ENCODE measurements at regions not wholly inside any gene's neighbourhood (a gene's known extent, or its start where the extent isn't known, plus 50 kb on each side); places are given as distances from the start of the nearest gene placed in this dataset.

DNA sequence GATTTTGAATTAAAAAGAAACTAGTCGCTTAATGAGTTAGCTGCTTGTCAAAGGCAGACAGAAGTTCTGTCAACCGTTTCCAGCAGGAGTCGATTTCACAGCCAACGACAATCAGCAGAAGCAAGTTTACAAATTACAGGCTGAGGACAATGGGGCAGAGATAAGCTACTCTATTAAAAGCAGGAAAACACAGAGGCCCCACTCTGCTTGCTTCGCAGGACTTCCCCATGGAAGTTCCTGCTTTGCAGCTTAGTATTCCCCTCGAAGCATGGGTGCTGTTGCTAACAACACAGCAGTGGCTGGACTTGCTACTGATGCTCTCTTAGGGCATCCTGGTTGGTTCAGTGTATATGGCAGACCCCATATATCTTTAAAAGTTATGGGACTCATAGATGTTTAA, 50.8 kb upstream of the KLF6 start:
- H3K9ac ChIP-seq (replicated peaks; ENCODE audit: extremely low read depth, insufficient read depth, low read length): no peak overlapping the region
- TF ChIP-seq, protein P1, sequence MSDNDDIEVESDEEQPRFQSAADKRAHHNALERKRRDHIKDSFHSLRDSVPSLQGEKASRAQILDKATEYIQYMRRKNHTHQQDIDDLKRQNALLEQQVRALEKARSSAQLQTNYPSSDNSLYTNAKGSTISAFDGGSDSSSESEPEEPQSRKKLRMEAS (IDR thresholded peaks at IDR 0.05; ENCODE audit: insufficient read depth, insufficient read length): no peak
- ChIA-PET CTCF (interaction anchor here (1.0 to 1.3 kb wide), 3 partner anchors 9 to 19 kb away, joined by 3 to 4 read pairs (median 3); no protein-coding TSS in a partner anchor), POLR2A (interaction anchor here (0.9 kb wide), 1 partner anchor 51 kb away, joined by 4 read pairs; the partner anchor contains the start of gene KLF6)
- H3K36me3 ChIP-seq (ENCODE audit: control insufficient read depth in 2 of 2, extremely low read depth in 1 of 2, insufficient read depth in 2 of 2, low read length in 2 of 2): no peaks in the 10 kb centered on the region
- no peak overlapping the region for H3K4me3 ChIP-seq (replicated peaks in 1 of 3; ENCODE audit: insufficient read depth in 1 of 3, low read depth in 1 of 3, low read length in 3 of 3)
- no peaks in the 10 kb centered on the region for H3K9me3 ChIP-seq (replicated peaks; ENCODE audit: control insufficient read depth, insufficient read depth, low read length)
- no peaks in the 10 kb centered on the region for H3K79me2 ChIP-seq (ENCODE audit: control insufficient read depth, insufficient read depth, low read length)
- peaks cover 8% of the 10 kb centered on the region for H3K4me1 ChIP-seq (ENCODE audit: control insufficient read depth, extremely low read depth, insufficient read depth, low read length)
- BruUV-seq (replicated peaks): no TSS peak
- H3K27ac ChIP-seq (ENCODE audit: insufficient read depth, low read depth, low read length): peak overlapping the region; percentile 20
- H4K20me1 ChIP-seq (replicated peaks; ENCODE audit: control insufficient read depth, extremely low read depth, insufficient read depth, low read length): no peaks in the 10 kb centered on the region
- peak overlapping the region; percentile 93 for H2AFZ ChIP-seq (ENCODE audit: low read depth, low read length)
- DNase-seq (ENCODE audit: low read depth, low spot score): peak; percentile 81
- intact Hi-C loops (cut with micrococcal nuclease) (no loop called here), dilution Hi-C loops (cut with MboI; ENCODE audit: extremely low pct_ligation_motif_present, low sequenced_read_pairs) (no loop called here)
- no peaks in the 10 kb centered on the region for H3K9me1 ChIP-seq (replicated peaks; ENCODE audit: control insufficient read depth, extremely low read depth, insufficient read depth, low read length)
- no peaks in the 10 kb centered on the region for H3K27me3 ChIP-seq (ENCODE audit: control insufficient read depth in 2 of 2, insufficient read depth in 2 of 2, low read length in 2 of 2)
- H3K4me2 ChIP-seq (ENCODE audit: insufficient read depth, low read length): peak overlapping the region; percentile 20
- FAIRE-seq: peak; percentile 89

DNA sequence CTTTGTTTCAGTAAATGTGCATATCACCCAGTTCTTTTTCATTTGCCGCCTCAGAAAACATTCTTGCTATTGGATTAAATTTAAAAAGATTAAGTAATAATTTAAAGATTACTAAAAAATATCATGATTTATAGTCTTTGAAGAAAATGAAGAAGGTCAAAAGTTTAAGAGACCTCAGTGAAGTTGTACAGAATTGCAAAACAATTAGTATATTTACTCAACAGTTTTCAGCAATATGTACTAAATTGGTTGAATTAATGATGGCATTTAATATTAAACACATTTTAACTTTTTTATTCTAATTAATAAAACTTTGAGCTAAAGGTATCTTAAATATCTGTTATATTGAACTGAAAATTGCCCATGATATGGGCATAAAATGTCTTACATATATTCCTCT, 49.9 kb upstream of the KLF6 start:
- Histone ChIP-seq H4K20me1 (replicated peaks; ENCODE audit: control insufficient read depth, extremely low read depth, insufficient read depth, low read length) (no peaks in the 10 kb centered on the region), H3K4me2 (ENCODE audit: insufficient read depth, low read length) (no peak overlapping the region), H3K9me3 (replicated peaks; ENCODE audit: control insufficient read depth, insufficient read depth, low read length) (no peaks in the 10 kb centered on the region), H3K36me3 (ENCODE audit: control insufficient read depth in 2 of 2, extremely low read depth in 1 of 2, insufficient read depth in 2 of 2, low read length in 2 of 2) (no peaks in the 10 kb centered on the region), H2AFZ (ENCODE audit: low read depth, low read length) (no peak overlapping the region), H3K9ac (replicated peaks; ENCODE audit: extremely low read depth, insufficient read depth, low read length) (no peak overlapping the region), H3K9me1 (replicated peaks; ENCODE audit: control insufficient read depth, extremely low read depth, insufficient read depth, low read length) (no peaks in the 10 kb centered on the region), H3K4me1 (ENCODE audit: control insufficient read depth, extremely low read depth, insufficient read depth, low read length) (peaks cover 8% of the 10 kb centered on the region), H3K27me3 (ENCODE audit: control insufficient read depth in 2 of 2, insufficient read depth in 2 of 2, low read length in 2 of 2) (no peaks in the 10 kb centered on the region), H3K79me2 (ENCODE audit: control insufficient read depth, insufficient read depth, low read length) (no peaks in the 10 kb centered on the region), H3K4me3 (replicated peaks in 1 of 3; ENCODE audit: insufficient read depth in 1 of 3, low read depth in 1 of 3, low read length in 3 of 3) (no peak overlapping the region), H3K27ac (ENCODE audit: insufficient read depth, low read depth, low read length) (no peak overlapping the region)
- FAIRE-seq (no peak), DNase-seq (ENCODE audit: low read depth, low spot score) (no peak)
- dilution Hi-C loops (cut with MboI; ENCODE audit: extremely low pct_ligation_motif_present, low sequenced_read_pairs): no loop called here
- ChIA-PET CTCF (interaction anchor here (1.2 kb wide), 1 partner anchor 18 kb away, joined by 3 read pairs; no protein-coding TSS in a partner anchor), POLR2A (interaction anchor here (0.9 kb wide), 1 partner anchor 50 kb away, joined by 4 read pairs; the partner anchor contains the start of gene KLF6)
- TF ChIP-seq, protein P1 (IDR thresholded peaks at IDR 0.05; ENCODE audit: insufficient read depth, insufficient read length): no peak
- TF ChIP-seq MYC (IDR thresholded peaks at IDR 0.05; ENCODE audit: low read depth, low read length) (no peak), EZH2 (IDR thresholded peaks at IDR 0.05; ENCODE audit: borderline replicate concordance, low read depth, low read length, severe bottlenecking) (no peak), JUN (IDR thresholded peaks at IDR 0.05; ENCODE audit: borderline replicate concordance, insufficient read depth, insufficient read length, low read depth) (no peak), GATA2 (IDR thresholded peaks at IDR 0.05; ENCODE audit: insufficient read depth, insufficient read length, low read depth, low read length) (no peak), POLR2AphosphoS5 (IDR thresholded peaks at IDR 0.05; ENCODE audit: insufficient read depth, low read depth, low read length) (no peak), FOS (IDR thresholded peaks at IDR 0.05; ENCODE audit: borderline replicate concordance, insufficient read depth, low read length) (no peak), POLR2A (IDR thresholded peaks at IDR 0.05; ENCODE audit: low read depth, low read length) (no peak)
- TF ChIP-seq, protein P2, sequence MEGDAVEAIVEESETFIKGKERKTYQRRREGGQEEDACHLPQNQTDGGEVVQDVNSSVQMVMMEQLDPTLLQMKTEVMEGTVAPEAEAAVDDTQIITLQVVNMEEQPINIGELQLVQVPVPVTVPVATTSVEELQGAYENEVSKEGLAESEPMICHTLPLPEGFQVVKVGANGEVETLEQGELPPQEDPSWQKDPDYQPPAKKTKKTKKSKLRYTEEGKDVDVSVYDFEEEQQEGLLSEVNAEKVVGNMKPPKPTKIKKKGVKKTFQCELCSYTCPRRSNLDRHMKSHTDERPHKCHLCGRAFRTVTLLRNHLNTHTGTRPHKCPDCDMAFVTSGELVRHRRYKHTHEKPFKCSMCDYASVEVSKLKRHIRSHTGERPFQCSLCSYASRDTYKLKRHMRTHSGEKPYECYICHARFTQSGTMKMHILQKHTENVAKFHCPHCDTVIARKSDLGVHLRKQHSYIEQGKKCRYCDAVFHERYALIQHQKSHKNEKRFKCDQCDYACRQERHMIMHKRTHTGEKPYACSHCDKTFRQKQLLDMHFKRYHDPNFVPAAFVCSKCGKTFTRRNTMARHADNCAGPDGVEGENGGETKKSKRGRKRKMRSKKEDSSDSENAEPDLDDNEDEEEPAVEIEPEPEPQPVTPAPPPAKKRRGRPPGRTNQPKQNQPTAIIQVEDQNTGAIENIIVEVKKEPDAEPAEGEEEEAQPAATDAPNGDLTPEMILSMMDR (IDR thresholded peaks at IDR 0.05; ENCODE audit: extremely low read depth in 1 of 2, insufficient read depth in 1 of 2, low read depth in 1 of 2, low read length in 2 of 2): no peak
- intact Hi-C loops (cut with micrococcal nuclease): no loop called here
- no TSS peak for BruUV-seq (replicated peaks)
